ENCODE measurements at regions not wholly inside any gene's neighbourhood (a gene's known extent, or its start where the extent isn't known, plus 50 kb on each side); places are given as distances from the start of the nearest gene placed in this dataset.

- TF ChIP-seq CTCF (IDR thresholded peaks at IDR 0.05), result no peak
- Mint-ChIP-seq H3K27ac (no peak overlapping the region), H3K4me3 (no peak overlapping the region), H3K36me3 (no peaks in the 10 kb centered on the region), H3K4me1 (no peaks in the 10 kb centered on the region), H3K9me3 (peaks cover 0 to 14% (median 2%) of the 10 kb centered on the region in 7 donors), H3K27me3 (ENCODE audit: low read depth in 3 of 3) (peaks cover 3 to 7% (median 3%) of the 10 kb centered on the region in 3 donors)
- no peak overlapping the region for H3K27ac ChIP-seq (ENCODE audit: low read depth in 1 of 2, low read length in 2 of 2)
- no peaks in the 10 kb centered on the region for H3K9me3 ChIP-seq (replicated peaks in 1 of 2; ENCODE audit: control insufficient read depth in 1 of 2, insufficient read depth in 1 of 2, low read length in 2 of 2)
- H4K20me1 ChIP-seq (ENCODE audit: insufficient read depth, low read length), result no peaks in the 10 kb centered on the region
- H3K4me1 ChIP-seq (ENCODE audit: control insufficient read depth in 1 of 2, insufficient read depth in 2 of 2, low read length in 2 of 2), result no peaks in the 10 kb centered on the region
- no peaks in the 10 kb centered on the region for H3K79me2 ChIP-seq (ENCODE audit: insufficient read depth, low read length)
- no peak overlapping the region for H2AFZ ChIP-seq (ENCODE audit: insufficient read depth, low read depth, low read length, poor library complexity, severe bottlenecking)
- no peak for DNase-seq
- H3K27me3 ChIP-seq (ENCODE audit: control insufficient read depth in 2 of 2, insufficient read depth in 2 of 2, low read length in 2 of 2), result no peaks in the 10 kb centered on the region
- 94% methylated on average over 7 of the region's 9 CpGs for WGBS (ENCODE audit: insufficient coverage)
- no peak overlapping the region for H3K4me2 ChIP-seq (replicated peaks; ENCODE audit: extremely low read depth, low read length, poor library complexity, severe bottlenecking)
- H3K36me3 ChIP-seq (replicated peaks in 1 of 2; ENCODE audit: control insufficient read depth in 1 of 2, insufficient read depth in 2 of 2, low read length in 2 of 2), result no peaks in the 10 kb centered on the region
- intact Hi-C loops (cut with micrococcal nuclease), result no loop called here
- H3K4me3 ChIP-seq (replicated peaks in 1 of 3; ENCODE audit: low read depth in 2 of 3, low read length in 3 of 3), result no peak overlapping the region
- H3K9ac ChIP-seq (ENCODE audit: insufficient read depth, low read length, poor library complexity, severe bottlenecking), result no peak overlapping the region
Measured at GRCh38 chr18:73943763-73944162, 203.9 kb downstream of the FBXO15 start.

GRCh38 chr18:73942956-73943355, 204.7 kb downstream of the FBXO15 start:
- H3K9me3 Mint-ChIP-seq, result peaks cover 0 to 10% (median 2%) of the 10 kb centered on the region in 7 donors
- Histone ChIP-seq H3K9ac (ENCODE audit: insufficient read depth, low read length, poor library complexity, severe bottlenecking) (no peak overlapping the region), H2AFZ (ENCODE audit: insufficient read depth, low read depth, low read length, poor library complexity, severe bottlenecking) (no peak overlapping the region), H3K4me3 (replicated peaks in 1 of 3; ENCODE audit: low read depth in 2 of 3, low read length in 3 of 3) (no peak overlapping the region), H4K20me1 (ENCODE audit: insufficient read depth, low read length) (no peaks in the 10 kb centered on the region), H3K9me3 (replicated peaks in 1 of 2; ENCODE audit: control insufficient read depth in 1 of 2, insufficient read depth in 1 of 2, low read length in 2 of 2) (no peaks in the 10 kb centered on the region), H3K79me2 (ENCODE audit: insufficient read depth, low read length) (no peaks in the 10 kb centered on the region), H3K27ac (ENCODE audit: low read depth in 1 of 2, low read length in 2 of 2) (no peak overlapping the region), H3K4me1 (ENCODE audit: control insufficient read depth in 1 of 2, insufficient read depth in 2 of 2, low read length in 2 of 2) (no peaks in the 10 kb centered on the region), H3K27me3 (ENCODE audit: control insufficient read depth in 2 of 2, insufficient read depth in 2 of 2, low read length in 2 of 2) (no peaks in the 10 kb centered on the region), H3K4me2 (replicated peaks; ENCODE audit: extremely low read depth, low read length, poor library complexity, severe bottlenecking) (no peak overlapping the region), H3K36me3 (replicated peaks in 1 of 2; ENCODE audit: control insufficient read depth in 1 of 2, insufficient read depth in 2 of 2, low read length in 2 of 2) (no peaks in the 10 kb centered on the region)
- H3K27ac Mint-ChIP-seq, result no peak overlapping the region
- WGBS (ENCODE audit: insufficient coverage), result 100% methylated on average over 1 of the region's 4 CpGs
- no peak overlapping the region for H3K4me3 Mint-ChIP-seq
- H3K36me3 Mint-ChIP-seq, result no peaks in the 10 kb centered on the region
- no peaks in the 10 kb centered on the region for H3K4me1 Mint-ChIP-seq
- TF ChIP-seq CTCF (IDR thresholded peaks at IDR 0.05), result no peak
- peaks cover 0 to 7% (median 3%) of the 10 kb centered on the region in 3 donors for H3K27me3 Mint-ChIP-seq (ENCODE audit: low read depth in 3 of 3)
- no peak for DNase-seq
- intact Hi-C loops (cut with micrococcal nuclease), result no loop called here

All from CD14-positive monocyte (primary cell).